ENCODE measurements at regions not wholly inside any gene's neighbourhood (a gene's known extent, or its start where the extent isn't known, plus 50 kb on each side); places are given as distances from the start of the nearest gene placed in this dataset.
"Not testable (repeated sequence)": the region's sequence is repeated elsewhere in the genome, so short reads cannot be mapped to it uniquely, and the experiment has no call there.

- no peaks in the 10 kb centered on the region for H3K4me1 ChIP-seq (ENCODE audit: control insufficient read depth in 2 of 2, insufficient read depth in 2 of 2, low read length in 2 of 2)
- ChIA-PET CTCF (no interaction called here), POLR2A (no interaction called here)
- DNase-seq (no peak), ATAC-seq (no peak)
- Mint-ChIP-seq H3K4me3 (no peak overlapping the region), H3K27ac (no peak overlapping the region), H3K9me3 (peaks cover 0 to 16% (median 3%) of the 10 kb centered on the region in 11 donors), H3K27me3 (no peaks in the 10 kb centered on the region), H3K4me1 (no peaks in the 10 kb centered on the region), H3K36me3 (no peaks in the 10 kb centered on the region)
- no peak overlapping the region for H3K27ac ChIP-seq (ENCODE audit: low read depth, low read length)
- intact Hi-C loops (cut with micrococcal nuclease): no loop called here
- H3K9me3 ChIP-seq (ENCODE audit: control insufficient read depth in 2 of 3, low read length in 3 of 3): no peaks in the 10 kb centered on the region
- H3K4me3 ChIP-seq (ENCODE audit: low read length): no peak overlapping the region
- no peaks in the 10 kb centered on the region for H3K27me3 ChIP-seq (ENCODE audit: control insufficient read depth in 2 of 2, insufficient read depth in 2 of 2, low read length in 2 of 2)
- no peaks in the 10 kb centered on the region for H3K36me3 ChIP-seq (ENCODE audit: control insufficient read depth in 2 of 3, insufficient read depth in 3 of 3, low read length in 3 of 3)
These were observed 487.7 kb upstream of the HS3ST5 start for GRCh38 chr6:114830515-114830914.

- intact Hi-C loops (cut with micrococcal nuclease): no loop called here
- Mint-ChIP-seq H3K9me3 (peaks cover 0 to 8% (median 0%) of the 10 kb centered on the region in 11 donors), H3K36me3 (no peaks in the 10 kb centered on the region), H3K27me3 (no peaks in the 10 kb centered on the region), H3K4me1 (no peaks in the 10 kb centered on the region), H3K27ac (no peak overlapping the region), H3K4me3 (no peak overlapping the region)
- Histone ChIP-seq H3K27ac (ENCODE audit: low read depth, low read length) (no peak overlapping the region), H3K4me3 (ENCODE audit: low read length) (no peak overlapping the region), H3K27me3 (ENCODE audit: control insufficient read depth in 2 of 2, insufficient read depth in 2 of 2, low read length in 2 of 2) (no peaks in the 10 kb centered on the region), H3K9me3 (ENCODE audit: control insufficient read depth in 2 of 3, low read length in 3 of 3) (no peaks in the 10 kb centered on the region), H3K36me3 (ENCODE audit: control insufficient read depth in 2 of 3, insufficient read depth in 3 of 3, low read length in 3 of 3) (no peaks in the 10 kb centered on the region), H3K4me1 (ENCODE audit: control insufficient read depth in 2 of 2, insufficient read depth in 2 of 2, low read length in 2 of 2) (no peaks in the 10 kb centered on the region)
- DNase-seq (no peak), ATAC-seq (no peak)
- ChIA-PET POLR2A (no interaction called here), CTCF (no interaction called here)
These were observed 484.3 kb upstream of the HS3ST5 start for GRCh38 chr6:114827135-114827534.

GRCh38 chr6:114824409-114824808 is 481.6 kb upstream of the HS3ST5 start:
- CTCF ChIA-PET: no interaction called here

GRCh38 chr6:114816678-114817077 is 473.9 kb upstream of the HS3ST5 start:
- ChIA-PET POLR2A (no interaction called here), CTCF (no interaction called here)
- no peaks in the 10 kb centered on the region for H3K36me3 ChIP-seq (ENCODE audit: control insufficient read depth in 2 of 3, insufficient read depth in 3 of 3, low read length in 3 of 3)
- no peaks in the 10 kb centered on the region for H3K9me3 ChIP-seq (ENCODE audit: control insufficient read depth in 2 of 3, low read length in 3 of 3)
- peaks cover 0 to 3% (median 0%) of the 10 kb centered on the region in 5 donors for H3K36me3 Mint-ChIP-seq
- H3K27me3 ChIP-seq (ENCODE audit: control insufficient read depth in 2 of 2, insufficient read depth in 2 of 2, low read length in 2 of 2): no peaks in the 10 kb centered on the region
- no peaks in the 10 kb centered on the region for H3K4me1 Mint-ChIP-seq
- no peaks in the 10 kb centered on the region for H3K27me3 Mint-ChIP-seq
- H3K4me3 ChIP-seq (ENCODE audit: low read length): no peak overlapping the region
- H3K27ac ChIP-seq (ENCODE audit: low read depth, low read length): no peak overlapping the region
- peaks cover 0 to 14% (median 5%) of the 10 kb centered on the region in 11 donors for H3K9me3 Mint-ChIP-seq
- H3K4me3 Mint-ChIP-seq: no peak overlapping the region
- no peak for ATAC-seq
- DNase-seq: no peak
- intact Hi-C loops (cut with micrococcal nuclease): no loop called here
- H3K27ac Mint-ChIP-seq: no peak overlapping the region
- H3K4me1 ChIP-seq (ENCODE audit: control insufficient read depth in 2 of 2, insufficient read depth in 2 of 2, low read length in 2 of 2): no peaks in the 10 kb centered on the region

More at GRCh38 chr6:114824409-114824808, 481.6 kb upstream of the HS3ST5 start:
- Mint-ChIP-seq H3K4me1 (no peaks in the 10 kb centered on the region), H3K4me3 (no peak overlapping the region), H3K27me3 (no peaks in the 10 kb centered on the region), H3K36me3 (peaks cover 0 to 3% (median 0%) of the 10 kb centered on the region in 5 donors), H3K27ac (no peak overlapping the region), H3K9me3 (peaks cover 0 to 10% (median 0%) of the 10 kb centered on the region in 11 donors)
- POLR2A ChIA-PET: no interaction called here
- intact Hi-C loops (cut with micrococcal nuclease): no loop called here
- Histone ChIP-seq H3K36me3 (ENCODE audit: control insufficient read depth in 2 of 3, insufficient read depth in 3 of 3, low read length in 3 of 3) (no peaks in the 10 kb centered on the region), H3K27me3 (ENCODE audit: control insufficient read depth in 2 of 2, insufficient read depth in 2 of 2, low read length in 2 of 2) (no peaks in the 10 kb centered on the region), H3K9me3 (ENCODE audit: control insufficient read depth in 2 of 3, low read length in 3 of 3) (no peaks in the 10 kb centered on the region), H3K27ac (ENCODE audit: low read depth, low read length) (no peak overlapping the region), H3K4me3 (ENCODE audit: low read length) (no peak overlapping the region), H3K4me1 (ENCODE audit: control insufficient read depth in 2 of 2, insufficient read depth in 2 of 2, low read length in 2 of 2) (no peaks in the 10 kb centered on the region)
- ATAC-seq: no peak
- no peak for DNase-seq

- Histone ChIP-seq H3K27me3 (ENCODE audit: control insufficient read depth in 2 of 2, insufficient read depth in 2 of 2, low read length in 2 of 2) (no peaks in the 10 kb centered on the region), H3K9me3 (ENCODE audit: control insufficient read depth in 2 of 3, low read length in 3 of 3) (no peaks in the 10 kb centered on the region), H3K4me3 (ENCODE audit: low read length) (no peak overlapping the region), H3K27ac (ENCODE audit: low read depth, low read length) (no peak overlapping the region), H3K4me1 (ENCODE audit: control insufficient read depth in 2 of 2, insufficient read depth in 2 of 2, low read length in 2 of 2) (no peaks in the 10 kb centered on the region), H3K36me3 (ENCODE audit: control insufficient read depth in 2 of 3, insufficient read depth in 3 of 3, low read length in 3 of 3) (no peaks in the 10 kb centered on the region)
- POLR2A ChIA-PET: no interaction called here
- ATAC-seq (no peak), DNase-seq (no peak)
- Mint-ChIP-seq H3K27ac (no peak overlapping the region), H3K27me3 (no peaks in the 10 kb centered on the region), H3K4me1 (no peaks in the 10 kb centered on the region), H3K9me3 (peaks cover 0 to 27% (median 5%) of the 10 kb centered on the region in 11 donors), H3K4me3 (no peak overlapping the region), H3K36me3 (no peaks in the 10 kb centered on the region)
- intact Hi-C loops (cut with micrococcal nuclease): no loop called here
- CTCF ChIA-PET: no interaction called here
These were observed 467.6 kb upstream of the HS3ST5 start for GRCh38 chr6:114810468-114810867.

GRCh38 chr6:114805426-114805825 is 462.6 kb upstream of the HS3ST5 start:
- H3K36me3 ChIP-seq (ENCODE audit: control insufficient read depth in 2 of 3, insufficient read depth in 3 of 3, low read length in 3 of 3); intact Hi-C loops (cut with micrococcal nuclease); H3K4me1 Mint-ChIP-seq; H3K27me3 ChIP-seq (ENCODE audit: control insufficient read depth in 2 of 2, insufficient read depth in 2 of 2, low read length in 2 of 2); POLR2A ChIA-PET; H3K4me1 ChIP-seq (ENCODE audit: control insufficient read depth in 2 of 2, insufficient read depth in 2 of 2, low read length in 2 of 2); H3K36me3 Mint-ChIP-seq; H3K27ac ChIP-seq (ENCODE audit: low read depth, low read length); CTCF ChIA-PET; H3K27ac Mint-ChIP-seq; H3K9me3 ChIP-seq (ENCODE audit: control insufficient read depth in 2 of 3, low read length in 3 of 3); H3K27me3 Mint-ChIP-seq; ATAC-seq; DNase-seq; H3K4me3 ChIP-seq (ENCODE audit: low read length); H3K4me3 Mint-ChIP-seq: not testable (repeated sequence)
- peaks cover 0 to 13% (median 5%) of the 10 kb centered on the region in 11 donors for H3K9me3 Mint-ChIP-seq

- H3K4me1 ChIP-seq (ENCODE audit: control insufficient read depth in 2 of 2, insufficient read depth in 2 of 2, low read length in 2 of 2): no peaks in the 10 kb centered on the region
- H3K9me3 ChIP-seq (ENCODE audit: control insufficient read depth in 2 of 3, low read length in 3 of 3): no peaks in the 10 kb centered on the region
- H3K36me3 ChIP-seq (ENCODE audit: control insufficient read depth in 2 of 3, insufficient read depth in 3 of 3, low read length in 3 of 3): no peaks in the 10 kb centered on the region
- Mint-ChIP-seq H3K36me3 (no peaks in the 10 kb centered on the region), H3K4me1 (no peaks in the 10 kb centered on the region), H3K4me3 (no peak overlapping the region), H3K27me3 (no peaks in the 10 kb centered on the region), H3K9me3 (peaks cover 0 to 7% (median 0%) of the 10 kb centered on the region in 11 donors), H3K27ac (no peak overlapping the region)
- POLR2A ChIA-PET: no interaction called here
- DNase-seq: no peak
- intact Hi-C loops (cut with micrococcal nuclease): no loop called here
- CTCF ChIA-PET: no interaction called here
- H3K27ac ChIP-seq (ENCODE audit: low read depth, low read length): no peak overlapping the region
- H3K27me3 ChIP-seq (ENCODE audit: control insufficient read depth in 2 of 2, insufficient read depth in 2 of 2, low read length in 2 of 2): no peaks in the 10 kb centered on the region
- no peak for ATAC-seq
- H3K4me3 ChIP-seq (ENCODE audit: low read length): no peak overlapping the region
These were observed 453.8 kb upstream of the HS3ST5 start for GRCh38 chr6:114796576-114796975.

Data from naive thymus-derived CD4-positive, alpha-beta T cell (primary cell).